ENCODE measurements at regions not wholly inside any gene's neighbourhood (a gene's known extent, or its start where the extent isn't known, plus 50 kb on each side); places are given as distances from the start of the nearest gene placed in this dataset.

- H3K79me2 ChIP-seq (ENCODE audit: control insufficient read depth, insufficient read depth, low read length), result no peaks in the 10 kb centered on the region
- DNase-seq (no peak), ATAC-seq (ENCODE audit: low read depth) (no peak)
- CTCF ChIA-PET, result no interaction called here
- no peak overlapping the region for H2AFZ ChIP-seq (ENCODE audit: insufficient read depth, low read depth, low read length, poor library complexity, severe bottlenecking)
- no peaks in the 10 kb centered on the region for H3K9me3 ChIP-seq (ENCODE audit: control extremely low read depth in 1 of 3, control insufficient read depth in 2 of 3, insufficient read depth in 1 of 3, low read length in 2 of 3)
- Mint-ChIP-seq H3K9me3 (ENCODE audit: insufficient read depth) (peaks cover 2% of the 10 kb centered on the region), H3K27ac (no peak overlapping the region), H3K27me3 (no peaks in the 10 kb centered on the region), H3K4me1 (no peaks in the 10 kb centered on the region), H3K4me3 (no peak overlapping the region)
- POLR2A ChIA-PET, result no interaction called here
- WGBS (ENCODE audit: insufficient coverage), result 91% methylated on average over 2 of the region's 4 CpGs
- H3K4me1 ChIP-seq (ENCODE audit: control insufficient read depth in 2 of 2, insufficient read depth in 2 of 2, low read length in 2 of 2), result no peaks in the 10 kb centered on the region
- no peak overlapping the region for H3K9ac ChIP-seq (ENCODE audit: low read length)
- H3K27ac ChIP-seq (ENCODE audit: low read length in 2 of 2), result no peak overlapping the region
- no peak overlapping the region for H3K4me3 ChIP-seq (ENCODE audit: control extremely low read depth in 1 of 5, extremely low read depth in 1 of 5, insufficient read depth in 1 of 5, low read depth in 2 of 5, low read length in 4 of 5)
- no peak overlapping the region for H3K4me2 ChIP-seq (replicated peaks; ENCODE audit: low read depth, low read length, poor library complexity, severe bottlenecking)
- no peaks in the 10 kb centered on the region for H4K20me1 ChIP-seq (ENCODE audit: control insufficient read depth, insufficient read depth, low read length, poor library complexity, severe bottlenecking)
- intact Hi-C loops (cut with micrococcal nuclease), result no loop called here
- no peaks in the 10 kb centered on the region for H3K27me3 ChIP-seq (replicated peaks in 1 of 4; ENCODE audit: control extremely low read depth in 1 of 4, control insufficient read depth in 3 of 4, insufficient read depth in 4 of 4, low read length in 3 of 4)
- TF ChIP-seq CTCF (IDR thresholded peaks at IDR 0.05), result no peak
- no peak for TF ChIP-seq EZH2 (IDR thresholded peaks at IDR 0.05; ENCODE audit: borderline replicate concordance, insufficient read depth, low read depth, low read length, poor library complexity, severe bottlenecking)
- H3K36me3 ChIP-seq (replicated peaks in 1 of 2; ENCODE audit: control extremely low read depth in 1 of 2, control insufficient read depth in 1 of 2, extremely low read depth in 1 of 2, insufficient read depth in 2 of 2, low read length in 1 of 2), result no peaks in the 10 kb centered on the region
Observed at GRCh38 chr4:13056630-13057189, 427.4 kb downstream of the RAB28 start.

- TF ChIP-seq CTCF (IDR thresholded peaks at IDR 0.05) (no peak), EZH2 (IDR thresholded peaks at IDR 0.05; ENCODE audit: borderline replicate concordance, insufficient read depth, low read depth, low read length, poor library complexity, severe bottlenecking) (no peak)
- Histone ChIP-seq H3K4me2 (replicated peaks; ENCODE audit: low read depth, low read length, poor library complexity, severe bottlenecking) (no peak overlapping the region), H3K4me3 (ENCODE audit: control extremely low read depth in 1 of 5, extremely low read depth in 1 of 5, insufficient read depth in 1 of 5, low read depth in 2 of 5, low read length in 4 of 5) (no peak overlapping the region), H2AFZ (ENCODE audit: insufficient read depth, low read depth, low read length, poor library complexity, severe bottlenecking) (no peak overlapping the region), H3K36me3 (replicated peaks in 1 of 2; ENCODE audit: control extremely low read depth in 1 of 2, control insufficient read depth in 1 of 2, extremely low read depth in 1 of 2, insufficient read depth in 2 of 2, low read length in 1 of 2) (no peaks in the 10 kb centered on the region), H3K27ac (ENCODE audit: low read length in 2 of 2) (no peak overlapping the region), H3K9me3 (ENCODE audit: control extremely low read depth in 1 of 3, control insufficient read depth in 2 of 3, insufficient read depth in 1 of 3, low read length in 2 of 3) (no peaks in the 10 kb centered on the region), H3K4me1 (ENCODE audit: control insufficient read depth in 2 of 2, insufficient read depth in 2 of 2, low read length in 2 of 2) (no peaks in the 10 kb centered on the region), H3K27me3 (replicated peaks in 1 of 4; ENCODE audit: control extremely low read depth in 1 of 4, control insufficient read depth in 3 of 4, insufficient read depth in 4 of 4, low read length in 3 of 4) (no peaks in the 10 kb centered on the region), H4K20me1 (ENCODE audit: control insufficient read depth, insufficient read depth, low read length, poor library complexity, severe bottlenecking) (no peaks in the 10 kb centered on the region), H3K79me2 (ENCODE audit: control insufficient read depth, insufficient read depth, low read length) (no peaks in the 10 kb centered on the region), H3K9ac (ENCODE audit: low read length) (no peak overlapping the region)
- intact Hi-C loops (cut with micrococcal nuclease), result no loop called here
- H3K9me3 Mint-ChIP-seq (ENCODE audit: insufficient read depth), result no peaks in the 10 kb centered on the region
- 100% methylated on average over 1 of the region's 3 CpGs for WGBS (ENCODE audit: insufficient coverage)
- CTCF ChIA-PET, result no interaction called here
- ATAC-seq (ENCODE audit: low read depth) (no peak), DNase-seq (no peak)
- no peak overlapping the region for H3K27ac Mint-ChIP-seq
- no peak overlapping the region for H3K4me3 Mint-ChIP-seq
- POLR2A ChIA-PET, result no interaction called here
- H3K27me3 Mint-ChIP-seq, result no peaks in the 10 kb centered on the region
- no peaks in the 10 kb centered on the region for H3K4me1 Mint-ChIP-seq
Observed at GRCh38 chr4:13054420-13054970, 429.6 kb downstream of the RAB28 start.

Data from B cell (primary cell).